ENCODE measurements at regions not wholly inside any gene's neighbourhood (a gene's known extent, or its start where the extent isn't known, plus 50 kb on each side); places are given as distances from the start of the nearest gene placed in this dataset.
"Not testable (repeated sequence)": the region's sequence is repeated elsewhere in the genome, so short reads cannot be mapped to it uniquely, and the experiment has no call there.

DNA sequence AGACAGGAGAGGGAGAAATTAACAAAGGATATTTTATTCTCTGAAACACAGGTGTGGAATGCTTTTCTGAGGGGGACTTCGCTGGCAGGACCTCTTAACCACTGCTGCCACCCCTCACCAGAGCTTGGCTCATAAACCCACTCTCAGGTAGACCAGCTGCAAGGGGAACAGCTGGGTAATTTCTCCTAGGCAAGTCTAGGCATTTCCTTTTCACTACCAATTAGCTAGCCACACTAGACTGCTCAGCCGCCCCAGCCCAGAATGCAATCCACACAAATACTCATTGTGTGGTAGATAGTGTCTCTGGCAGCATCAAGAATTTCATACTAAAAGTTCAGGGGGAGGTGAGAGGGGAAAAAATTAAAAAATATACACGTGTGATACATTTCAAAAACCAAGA lies 267.6 kb upstream of the ID4 start:
- Mint-ChIP-seq H3K4me1 (peaks cover 18% of the 10 kb centered on the region), H3K9me3 (peaks cover 11% of the 10 kb centered on the region), H3K27ac (no peak overlapping the region), H3K36me3 (ENCODE audit: low read depth) (no peaks in the 10 kb centered on the region), H3K4me3 (no peak overlapping the region), H3K27me3 (ENCODE audit: low read depth) (no peaks in the 10 kb centered on the region)
- no peak for TF ChIP-seq CTCF (IDR thresholded peaks at IDR 0.05; ENCODE audit: unreplicated experiment in 3 of 3)

GRCh38 chr6:19571176-19571575 lies 266.0 kb upstream of the ID4 start:
- Mint-ChIP-seq H3K9me3 (peaks cover 11% of the 10 kb centered on the region), H3K36me3 (ENCODE audit: low read depth) (no peaks in the 10 kb centered on the region), H3K4me3 (no peak overlapping the region), H3K27ac (no peak overlapping the region), H3K4me1 (peaks cover 18% of the 10 kb centered on the region), H3K27me3 (ENCODE audit: low read depth) (no peaks in the 10 kb centered on the region)
- no peak for TF ChIP-seq CTCF (IDR thresholded peaks at IDR 0.05; ENCODE audit: unreplicated experiment in 3 of 3)

DNA sequence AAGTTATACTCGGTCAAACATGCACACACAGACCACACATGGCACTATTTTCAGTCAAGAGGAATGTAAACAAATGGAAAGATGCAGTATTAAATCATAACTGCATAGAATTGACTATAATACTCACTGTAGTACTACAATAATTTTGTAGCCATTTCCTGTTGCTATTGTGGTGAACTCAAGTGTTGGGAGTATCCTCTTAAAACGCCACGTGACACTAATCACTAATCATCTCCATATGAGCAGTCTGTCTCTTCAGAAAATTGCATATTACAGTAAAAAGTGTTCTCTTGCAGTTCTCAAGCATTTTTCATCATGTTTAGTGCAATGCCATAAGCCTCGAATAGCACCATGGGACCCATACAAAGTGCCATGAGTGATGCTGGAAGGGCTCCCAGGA lies 258.7 kb upstream of the ID4 start:
- Mint-ChIP-seq H3K36me3 (ENCODE audit: low read depth) (peaks cover 3% of the 10 kb centered on the region), H3K9me3 (peaks cover 25% of the 10 kb centered on the region), H3K4me1 (no peaks in the 10 kb centered on the region), H3K27me3 (ENCODE audit: low read depth) (no peaks in the 10 kb centered on the region), H3K4me3 (no peak overlapping the region), H3K27ac (no peak overlapping the region)
- no peak for TF ChIP-seq CTCF (IDR thresholded peaks at IDR 0.05; ENCODE audit: unreplicated experiment in 3 of 3)

- not testable (repeated sequence) for H3K27me3 Mint-ChIP-seq (ENCODE audit: low read depth); H3K27ac Mint-ChIP-seq; H3K36me3 Mint-ChIP-seq (ENCODE audit: low read depth); H3K4me3 Mint-ChIP-seq; H3K4me1 Mint-ChIP-seq
- H3K9me3 Mint-ChIP-seq: peaks cover 12% of the 10 kb centered on the region
These were observed 253.0 kb upstream of the ID4 start for GRCh38 chr6:19584207-19584606.

GRCh38 chr6:19587238-19587942 lies 249.8 kb upstream of the ID4 start:
- H3K4me3 Mint-ChIP-seq: no peak overlapping the region
- no peaks in the 10 kb centered on the region for H3K27me3 Mint-ChIP-seq (ENCODE audit: low read depth)
- no peak for TF ChIP-seq CTCF (IDR thresholded peaks at IDR 0.05; ENCODE audit: unreplicated experiment in 3 of 3)
- H3K36me3 Mint-ChIP-seq (ENCODE audit: low read depth): no peaks in the 10 kb centered on the region
- H3K27ac Mint-ChIP-seq: no peak overlapping the region
- peaks cover 3% of the 10 kb centered on the region for H3K9me3 Mint-ChIP-seq
- peaks cover 5% of the 10 kb centered on the region for H3K4me1 Mint-ChIP-seq

GRCh38 chr6:19590501-19591131 lies 246.6 kb upstream of the ID4 start:
- H3K4me1 Mint-ChIP-seq: peaks cover 5% of the 10 kb centered on the region
- no peak overlapping the region for H3K4me3 Mint-ChIP-seq
- H3K9me3 Mint-ChIP-seq: no peaks in the 10 kb centered on the region
- H3K27ac Mint-ChIP-seq: peak overlapping the region in 2 of 3 experiments; percentile 17 to 23
- no peak for TF ChIP-seq CTCF (IDR thresholded peaks at IDR 0.05; ENCODE audit: unreplicated experiment in 3 of 3)
- no peaks in the 10 kb centered on the region for H3K36me3 Mint-ChIP-seq (ENCODE audit: low read depth)
- H3K27me3 Mint-ChIP-seq (ENCODE audit: low read depth): no peaks in the 10 kb centered on the region

All from nephron (organoid).